ENCODE measurements at regions not wholly inside any gene's neighbourhood (a gene's known extent, or its start where the extent isn't known, plus 50 kb on each side); places are given as distances from the start of the nearest gene placed in this dataset.
A peak's percentile ranks its signal among the peaks of the same experiment; 100 is the strongest.

GRCh38 chr11:69944146-69944795, 125.1 kb upstream of the FGF3 start:
- Histone ChIP-seq H3K27me3 (ENCODE audit: control insufficient read depth, insufficient read depth, low read length) (no peaks in the 10 kb centered on the region), H3K79me2 (no peaks in the 10 kb centered on the region), H3K36me3 (ENCODE audit: control insufficient read depth, insufficient read depth, low read length) (no peaks in the 10 kb centered on the region), H3K9ac (no peak overlapping the region), H2AFZ (no peak overlapping the region), H3K27ac (peak overlapping the region; percentile 99), H3K4me2 (ENCODE audit: low read length) (peak overlapping the region; percentile 57), H3K4me1 (peaks cover 45% of the 10 kb centered on the region), H3K9me3 (ENCODE audit: control insufficient read depth, low read length) (no peaks in the 10 kb centered on the region), H3K4me3 (ENCODE audit: low read depth, low read length) (no peak overlapping the region)
- TF ChIP-seq, protein P1, sequence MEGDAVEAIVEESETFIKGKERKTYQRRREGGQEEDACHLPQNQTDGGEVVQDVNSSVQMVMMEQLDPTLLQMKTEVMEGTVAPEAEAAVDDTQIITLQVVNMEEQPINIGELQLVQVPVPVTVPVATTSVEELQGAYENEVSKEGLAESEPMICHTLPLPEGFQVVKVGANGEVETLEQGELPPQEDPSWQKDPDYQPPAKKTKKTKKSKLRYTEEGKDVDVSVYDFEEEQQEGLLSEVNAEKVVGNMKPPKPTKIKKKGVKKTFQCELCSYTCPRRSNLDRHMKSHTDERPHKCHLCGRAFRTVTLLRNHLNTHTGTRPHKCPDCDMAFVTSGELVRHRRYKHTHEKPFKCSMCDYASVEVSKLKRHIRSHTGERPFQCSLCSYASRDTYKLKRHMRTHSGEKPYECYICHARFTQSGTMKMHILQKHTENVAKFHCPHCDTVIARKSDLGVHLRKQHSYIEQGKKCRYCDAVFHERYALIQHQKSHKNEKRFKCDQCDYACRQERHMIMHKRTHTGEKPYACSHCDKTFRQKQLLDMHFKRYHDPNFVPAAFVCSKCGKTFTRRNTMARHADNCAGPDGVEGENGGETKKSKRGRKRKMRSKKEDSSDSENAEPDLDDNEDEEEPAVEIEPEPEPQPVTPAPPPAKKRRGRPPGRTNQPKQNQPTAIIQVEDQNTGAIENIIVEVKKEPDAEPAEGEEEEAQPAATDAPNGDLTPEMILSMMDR (IDR thresholded peaks at IDR 0.05), result no peak

DNA sequence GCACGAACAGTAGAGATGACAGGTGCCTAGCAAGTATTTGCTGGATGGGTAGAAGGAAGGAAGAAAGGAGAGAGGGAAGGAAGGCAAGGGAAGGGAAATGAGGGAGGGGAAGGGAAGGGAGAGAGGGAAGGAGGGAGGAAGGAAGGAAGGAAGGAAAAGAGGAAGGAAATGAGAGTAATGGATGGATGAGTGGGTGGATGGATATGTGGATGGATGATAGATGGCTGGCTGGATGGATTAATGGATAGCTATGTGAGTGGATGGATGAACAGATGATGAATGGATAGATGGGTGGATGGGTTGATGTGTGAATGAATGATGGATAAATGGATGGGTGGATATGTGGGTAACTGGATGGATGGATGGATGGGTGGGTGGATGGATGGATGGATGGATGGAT, 125.9 kb upstream of the FGF3 start:
- TF ChIP-seq, protein P1 (IDR thresholded peaks at IDR 0.05), result no peak
- H3K9me3 ChIP-seq (ENCODE audit: control insufficient read depth, low read length), result no peaks in the 10 kb centered on the region
- no peaks in the 10 kb centered on the region for H3K27me3 ChIP-seq (ENCODE audit: control insufficient read depth, insufficient read depth, low read length)
- H3K36me3 ChIP-seq (ENCODE audit: control insufficient read depth, insufficient read depth, low read length), result no peaks in the 10 kb centered on the region
- H2AFZ ChIP-seq, result no peak overlapping the region
- no peak overlapping the region for H3K4me2 ChIP-seq (ENCODE audit: low read length)
- H3K4me1 ChIP-seq, result peaks cover 43% of the 10 kb centered on the region
- no peak overlapping the region for H3K9ac ChIP-seq
- peak overlapping the region; percentile 99 for H3K27ac ChIP-seq
- H3K79me2 ChIP-seq, result no peaks in the 10 kb centered on the region
- H3K4me3 ChIP-seq (ENCODE audit: low read depth, low read length), result no peak overlapping the region

DNA sequence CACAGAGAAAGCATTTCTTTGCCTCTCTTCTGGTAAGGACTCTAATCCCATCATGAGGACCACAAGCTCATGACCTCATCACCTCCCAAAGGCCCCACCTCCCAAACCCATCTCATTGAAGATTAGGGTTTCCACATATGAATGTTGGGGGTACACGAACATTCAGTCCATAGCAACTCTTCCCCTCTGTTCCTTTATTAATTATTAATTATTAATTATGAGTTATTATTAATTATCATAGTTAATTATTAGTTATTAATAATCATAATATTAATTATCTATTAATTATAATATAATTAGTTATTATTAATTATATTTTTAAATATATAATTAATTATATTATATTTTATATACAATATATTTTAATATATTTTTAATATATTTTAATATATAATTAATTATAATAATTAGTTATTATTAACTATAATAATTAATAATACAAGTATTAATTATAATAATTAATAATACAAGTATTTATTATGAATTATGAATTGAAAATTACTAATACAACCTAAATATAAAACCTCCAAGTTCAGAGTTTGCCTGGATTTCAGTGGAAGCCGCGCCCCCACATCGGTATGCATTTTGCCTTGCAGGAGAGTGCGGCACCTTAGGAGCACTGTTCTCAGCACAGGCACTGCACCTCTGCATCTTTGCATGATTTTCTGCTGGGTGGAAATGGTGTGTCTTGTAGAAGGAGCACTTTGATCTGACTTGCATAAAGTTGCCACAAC, 128.0 kb upstream of the FGF3 start:
- Histone ChIP-seq H3K79me2 (no peaks in the 10 kb centered on the region), H3K4me1 (peaks cover 36% of the 10 kb centered on the region), H3K36me3 (ENCODE audit: control insufficient read depth, insufficient read depth, low read length) (no peaks in the 10 kb centered on the region), H3K4me3 (ENCODE audit: low read depth, low read length) (no peak overlapping the region), H2AFZ (no peak overlapping the region), H3K9me3 (ENCODE audit: control insufficient read depth, low read length) (no peaks in the 10 kb centered on the region), H3K27ac (no peak overlapping the region), H3K9ac (no peak overlapping the region), H3K4me2 (ENCODE audit: low read length) (no peak overlapping the region), H3K27me3 (ENCODE audit: control insufficient read depth, insufficient read depth, low read length) (no peaks in the 10 kb centered on the region)
- TF ChIP-seq, protein P1 (IDR thresholded peaks at IDR 0.05), result no peak

DNA sequence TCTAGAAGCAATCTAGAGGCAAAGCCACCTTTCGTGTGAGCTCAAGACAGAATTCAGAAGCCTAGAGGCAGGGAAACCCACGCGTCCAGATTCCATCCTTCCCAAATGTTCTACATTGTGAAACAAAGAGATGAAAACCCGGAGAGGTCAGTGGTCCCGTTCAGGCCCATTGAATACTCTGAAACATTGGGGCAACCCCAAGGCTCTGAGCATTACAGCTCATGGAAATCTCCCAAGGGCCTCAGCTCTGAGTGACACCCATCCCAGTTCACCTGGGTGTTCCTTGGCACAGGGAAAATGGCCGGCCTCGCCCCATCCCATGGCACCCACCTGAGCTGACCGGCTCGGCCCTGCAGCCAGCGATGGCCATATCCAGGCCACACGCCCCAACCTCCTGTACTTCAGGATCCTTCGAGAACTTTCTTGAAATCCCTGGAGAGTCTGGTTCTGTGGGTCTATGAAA, 128.6 kb upstream of the FGF3 start:
- Histone ChIP-seq H3K27me3 (ENCODE audit: control insufficient read depth, insufficient read depth, low read length) (no peaks in the 10 kb centered on the region), H3K27ac (no peak overlapping the region), H3K9ac (no peak overlapping the region)

More for the DNA sequence above, 128.6 kb upstream of the FGF3 start:
- no peaks in the 10 kb centered on the region for H3K36me3 ChIP-seq (ENCODE audit: control insufficient read depth, insufficient read depth, low read length)
- no peak overlapping the region for H3K4me3 ChIP-seq (ENCODE audit: low read depth, low read length)
- TF ChIP-seq, protein P1 (IDR thresholded peaks at IDR 0.05), result no peak
- H3K4me1 ChIP-seq, result peaks cover 31% of the 10 kb centered on the region
- H2AFZ ChIP-seq, result peak overlapping the region; percentile 66
- no peaks in the 10 kb centered on the region for H3K9me3 ChIP-seq (ENCODE audit: control insufficient read depth, low read length)
- H3K79me2 ChIP-seq, result no peaks in the 10 kb centered on the region
- H3K4me2 ChIP-seq (ENCODE audit: low read length), result no peak overlapping the region

Data from parathyroid adenoma (tissue), 2 donors.